ENCODE measurements at regions not wholly inside any gene's neighbourhood (a gene's known extent, or its start where the extent isn't known, plus 50 kb on each side); places are given as distances from the start of the nearest gene placed in this dataset.

DNA sequence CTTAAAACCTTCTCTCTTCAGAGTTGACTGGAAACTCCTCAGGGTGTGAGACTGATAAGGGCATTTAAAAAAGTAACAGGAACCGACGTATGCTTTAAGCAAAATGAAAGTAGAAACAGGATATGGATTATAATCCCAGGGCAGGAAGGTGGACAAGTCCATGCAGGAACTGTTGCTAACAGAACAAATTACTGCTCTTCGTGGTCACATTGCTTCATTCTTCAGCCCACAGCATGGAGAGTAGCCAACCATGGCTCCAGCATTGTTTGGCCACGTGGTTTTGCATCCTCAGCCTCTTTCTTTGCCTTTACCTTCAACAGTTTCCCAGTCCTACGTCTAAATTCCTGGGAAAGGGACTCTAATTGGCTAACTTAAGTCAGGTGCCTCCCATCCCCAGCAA lies 563.1 kb upstream of the ISX start:
- H3K27me3 ChIP-seq, result no peaks in the 10 kb centered on the region
- no peak for DNase-seq (ENCODE audit: extremely low spot score)
- no peaks in the 10 kb centered on the region for H3K4me1 ChIP-seq
- no peak overlapping the region for H3K27ac ChIP-seq (replicated peaks in 1 of 4)
- intact Hi-C loops (cut with DNase I), result no loop called here
- H3K36me3 ChIP-seq, result no peaks in the 10 kb centered on the region
- WGBS, result 44% methylated on average over 5 of the region's 5 CpGs
- no peak overlapping the region for H3K4me3 ChIP-seq
- peaks cover 0 to 3% (median 0%) of the 10 kb centered on the region in 4 donors for H3K9me3 ChIP-seq
- no peak for TF ChIP-seq EP300 (IDR thresholded peaks at IDR 0.05)
- TF ChIP-seq, protein P1, sequence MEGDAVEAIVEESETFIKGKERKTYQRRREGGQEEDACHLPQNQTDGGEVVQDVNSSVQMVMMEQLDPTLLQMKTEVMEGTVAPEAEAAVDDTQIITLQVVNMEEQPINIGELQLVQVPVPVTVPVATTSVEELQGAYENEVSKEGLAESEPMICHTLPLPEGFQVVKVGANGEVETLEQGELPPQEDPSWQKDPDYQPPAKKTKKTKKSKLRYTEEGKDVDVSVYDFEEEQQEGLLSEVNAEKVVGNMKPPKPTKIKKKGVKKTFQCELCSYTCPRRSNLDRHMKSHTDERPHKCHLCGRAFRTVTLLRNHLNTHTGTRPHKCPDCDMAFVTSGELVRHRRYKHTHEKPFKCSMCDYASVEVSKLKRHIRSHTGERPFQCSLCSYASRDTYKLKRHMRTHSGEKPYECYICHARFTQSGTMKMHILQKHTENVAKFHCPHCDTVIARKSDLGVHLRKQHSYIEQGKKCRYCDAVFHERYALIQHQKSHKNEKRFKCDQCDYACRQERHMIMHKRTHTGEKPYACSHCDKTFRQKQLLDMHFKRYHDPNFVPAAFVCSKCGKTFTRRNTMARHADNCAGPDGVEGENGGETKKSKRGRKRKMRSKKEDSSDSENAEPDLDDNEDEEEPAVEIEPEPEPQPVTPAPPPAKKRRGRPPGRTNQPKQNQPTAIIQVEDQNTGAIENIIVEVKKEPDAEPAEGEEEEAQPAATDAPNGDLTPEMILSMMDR (IDR thresholded peaks at IDR 0.05), result no peak
- no peak for TF ChIP-seq POLR2AphosphoS5 (IDR thresholded peaks at IDR 0.05)

GRCh38 chr22:34508797-34509196 lies 557.2 kb upstream of the ISX start:
- H3K4me1 ChIP-seq, result no peaks in the 10 kb centered on the region
- H3K9me3 ChIP-seq, result no peaks in the 10 kb centered on the region
- H3K27ac ChIP-seq (replicated peaks in 1 of 4), result no peak overlapping the region
- intact Hi-C loops (cut with DNase I), result no loop called here
- H3K27me3 ChIP-seq, result peaks cover 0 to 6% (median 0%) of the 10 kb centered on the region in 4 donors
- TF ChIP-seq EP300 (IDR thresholded peaks at IDR 0.05) (no peak), POLR2AphosphoS5 (IDR thresholded peaks at IDR 0.05) (no peak), POLR2A (IDR thresholded peaks at IDR 0.05; ENCODE audit: low read depth) (no peak)
- TF ChIP-seq, protein P1 (IDR thresholded peaks at IDR 0.05), result no peak
- 55% methylated on average over 6 of the region's 6 CpGs for WGBS
- DNase-seq (ENCODE audit: extremely low spot score), result peak; percentile 57
- no peaks in the 10 kb centered on the region for H3K36me3 ChIP-seq
- no peak overlapping the region for H3K4me3 ChIP-seq

DNA sequence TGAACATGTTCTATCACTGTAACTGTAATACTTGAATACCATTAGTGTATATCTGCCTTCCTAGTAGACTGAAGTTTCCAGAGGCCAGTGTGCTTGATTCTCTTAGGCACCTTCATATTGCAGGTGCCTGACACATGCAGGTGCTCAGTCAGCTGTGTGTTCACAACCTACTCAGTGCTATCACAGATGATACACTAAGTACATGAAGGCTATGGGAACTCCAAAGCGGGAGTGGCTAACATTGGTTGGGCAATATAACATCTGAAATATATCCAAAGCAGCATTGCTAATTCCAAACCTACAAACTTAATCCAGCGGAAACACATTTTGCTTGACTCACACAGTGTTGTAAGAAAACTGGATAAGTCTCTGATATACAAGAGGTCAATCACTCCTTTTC lies 539.3 kb upstream of the ISX start:
- TF ChIP-seq POLR2AphosphoS5 (IDR thresholded peaks at IDR 0.05) (no peak), POLR2A (IDR thresholded peaks at IDR 0.05; ENCODE audit: low read depth) (no peak), EP300 (IDR thresholded peaks at IDR 0.05) (no peak)
- TF ChIP-seq, protein P1 (IDR thresholded peaks at IDR 0.05), result no peak
- H3K9me3 ChIP-seq, result no peaks in the 10 kb centered on the region
- H3K36me3 ChIP-seq, result no peaks in the 10 kb centered on the region
- intact Hi-C loops (cut with DNase I), result loop anchor here (10.0 kb wide), 1 partner anchor 62 kb away; no protein-coding TSS in a partner anchor
- peak; percentile 31 for DNase-seq (ENCODE audit: extremely low spot score)
- no peaks in the 10 kb centered on the region for H3K27me3 ChIP-seq
- H3K27ac ChIP-seq (replicated peaks in 1 of 4), result no peak overlapping the region
- no peaks in the 10 kb centered on the region for H3K4me1 ChIP-seq
- no peak overlapping the region for H3K4me3 ChIP-seq
- WGBS, result 77% methylated on average over 2 of the region's 2 CpGs

DNA sequence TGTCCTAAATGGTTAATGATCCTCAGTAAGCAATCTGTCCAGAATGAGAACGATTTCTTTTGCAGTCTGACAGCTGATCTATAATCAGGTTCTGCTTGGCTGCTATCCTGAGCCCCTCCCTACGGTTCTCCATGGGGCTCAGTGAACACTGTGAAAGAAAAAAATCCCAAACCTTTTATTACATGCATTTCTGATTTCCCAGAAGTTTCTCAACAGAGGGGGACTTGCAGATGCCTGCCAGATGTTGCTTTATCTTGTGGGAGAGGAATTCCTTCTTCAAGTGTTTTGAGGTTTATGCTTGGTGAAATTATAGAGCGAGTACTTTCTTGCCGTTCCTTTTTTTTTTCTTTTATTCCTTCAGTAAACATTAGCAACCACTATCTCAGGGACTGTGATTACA lies 531.9 kb upstream of the ISX start:
- 20% methylated on average over 4 of the region's 4 CpGs for WGBS
- Histone ChIP-seq H3K9me3 (peaks cover 0 to 3% (median 0%) of the 10 kb centered on the region in 4 donors), H3K27me3 (no peaks in the 10 kb centered on the region), H3K27ac (replicated peaks in 1 of 4) (no peak overlapping the region), H3K4me1 (no peaks in the 10 kb centered on the region), H3K4me3 (no peak overlapping the region), H3K36me3 (no peaks in the 10 kb centered on the region)
- intact Hi-C loops (cut with DNase I), result no loop called here
- TF ChIP-seq POLR2AphosphoS5 (IDR thresholded peaks at IDR 0.05) (no peak), EP300 (IDR thresholded peaks at IDR 0.05) (no peak)
- peak; percentile 17 for DNase-seq (ENCODE audit: extremely low spot score)

DNA sequence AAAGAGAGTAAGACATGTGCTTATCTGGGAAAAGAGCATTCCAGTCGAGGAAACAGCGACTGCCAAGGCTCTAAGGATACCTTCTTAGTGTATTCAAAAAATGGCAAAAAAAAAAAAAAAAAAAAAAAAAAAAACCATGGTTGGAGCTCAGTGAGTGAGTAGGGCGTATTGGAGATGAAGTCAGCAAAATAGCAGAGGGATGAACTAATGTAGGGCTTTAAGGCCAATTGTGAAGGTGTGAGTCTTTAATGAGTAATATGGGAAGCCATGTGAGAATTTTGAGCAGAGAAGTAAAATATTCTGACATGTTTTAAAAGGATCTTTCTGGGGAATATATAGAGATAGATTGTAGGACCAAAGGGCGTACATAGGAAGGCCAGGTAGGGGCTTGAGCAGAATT lies 498.6 kb upstream of the ISX start:
- 77% methylated on average over 4 of the region's 4 CpGs for WGBS
- H3K36me3 ChIP-seq, result no peaks in the 10 kb centered on the region
- TF ChIP-seq POLR2A (IDR thresholded peaks at IDR 0.05; ENCODE audit: low read depth) (no peak), POLR2AphosphoS5 (IDR thresholded peaks at IDR 0.05) (no peak), EP300 (IDR thresholded peaks at IDR 0.05) (no peak)
- TF ChIP-seq, protein P1 (IDR thresholded peaks at IDR 0.05), result no peak

More for the DNA sequence above, 498.6 kb upstream of the ISX start:
- intact Hi-C loops (cut with DNase I), result no loop called here
- peaks cover 0 to 9% (median 0%) of the 10 kb centered on the region in 4 donors for H3K9me3 ChIP-seq
- DNase-seq (ENCODE audit: extremely low spot score), result no peak
- H3K4me3 ChIP-seq, result no peak overlapping the region
- H3K27ac ChIP-seq (replicated peaks in 1 of 4), result no peak overlapping the region
- no peaks in the 10 kb centered on the region for H3K4me1 ChIP-seq
- H3K27me3 ChIP-seq, result no peaks in the 10 kb centered on the region
